GM12878 (cell line): ENCODE measurements at regions not wholly inside any gene's neighbourhood (a gene's known extent, or its start where the extent isn't known, plus 50 kb on each side); places are given as distances from the start of the nearest gene placed in this dataset.

Source experiments
- ATAC-seq: fragments of 200-7000 bp; cut with Tn5 transposase; 3 replicates; pipeline ENCODE4 v1.9.1; 2020; ENCODE audit warnings: mild to moderate bottlenecking, moderate library complexity
- BruUV-seq: library from RNA; stranded (reverse); fragments of 400-500 nt; replicated peaks from 2 replicates; lab custom pipeline; 2021; lab: Mats Ljungman, UMichigan
- CTCF ChIA-PET: fragments of 300-600 bp; sonication (Branson Sonifier 250); formaldehyde crosslinking; extraction: SDS; loops from one replicate; lab custom pipeline; 2021; ENCODE audit warnings: inconsistent platforms; lab: Yijun Ruan, JAX
- POLR2A ChIA-PET: fragments of 350-600 bp; formaldehyde crosslinking; extraction: SDS; loops from one replicate; lab custom pipeline; 2021; ENCODE audit warnings: inconsistent platforms; lab: Charles Lee
- RAD21 ChIA-PET: fragments of 300-600 bp; sonication (Branson Sonifier 250); formaldehyde crosslinking; loops from one replicate; lab custom pipeline; 2023; ENCODE audit warnings: antibody characterized with exemption; ENCODE audit not compliant: unreplicated experiment; lab: Charles Lee
- SMC1A ChIA-PET: fragments of 300-600 bp; sonication (Branson Sonifier 250); formaldehyde crosslinking; loops from one replicate; lab custom pipeline; 2023; ENCODE audit not compliant: unreplicated experiment, uncharacterized antibody; lab: Charles Lee
- DNase-seq: peaks from one replicate; pipeline ENCODE4 v3.0.0-alpha.2; 2011; ENCODE audit warnings: low read depth, low spot score
- FAIRE-seq: peaks from 3 replicates; lab custom pipeline; 2011; peaks lifted over from hg19 to GRCh38; lab: Jason Lieb, UNC
- H2AFZ ChIP-seq: 2 replicates; pipeline ENCODE4 v1.6.0; 2011; ENCODE audit warnings: low read depth, low read length, control low read depth; ENCODE audit not compliant: control insufficient read depth
- H3K27ac ChIP-seq: 2 replicates; pipeline ENCODE4 v1.5.1; 2011; ENCODE audit warnings: control low read depth; ENCODE audit not compliant: control insufficient read depth, insufficient read depth
- H3K27me3 ChIP-seq, 2 experiments: replicated peaks in 1 of 2; 2 replicates each; pipeline versions ENCODE4 v1.6.0 to v1.6.1; 2011; ENCODE audit warnings: low read length in 1 of 2; ENCODE audit not compliant: control insufficient read depth in 2 of 2, insufficient read depth in 2 of 2
- H3K36me3 ChIP-seq, 2 experiments: 2 replicates each; pipeline ENCODE4 v1.5.1; 2011; ENCODE audit warnings: low read length in 1 of 2; ENCODE audit not compliant: control insufficient read depth in 2 of 2, insufficient read depth in 2 of 2
- H3K4me1 ChIP-seq: 2 replicates; pipeline ENCODE4 v1.6.1; 2011; ENCODE audit warnings: mild to moderate bottlenecking, low read length, moderate library complexity, mixed read lengths; ENCODE audit not compliant: control insufficient read depth, insufficient read depth
- H3K4me2 ChIP-seq: 2 replicates; pipeline ENCODE4 v1.6.0; 2011; ENCODE audit warnings: control low read depth; ENCODE audit not compliant: control insufficient read depth, insufficient read depth
- H3K4me3 ChIP-seq: fragments of 200-600 bp; sonication (generic); 2 replicates; pipeline ENCODE4 v1.5.1; 2016
- H3K79me2 ChIP-seq: 2 replicates; pipeline ENCODE4 v1.6.0; 2011; ENCODE audit warnings: low read length; ENCODE audit not compliant: control insufficient read depth, insufficient read depth
- H3K9ac ChIP-seq: 2 replicates; pipeline ENCODE4 v1.8.0; 2011; ENCODE audit warnings: low read length, control low read depth, mixed read lengths; ENCODE audit not compliant: control insufficient read depth, insufficient read depth
- H3K9me3 ChIP-seq: replicated peaks from 3 replicates; pipeline ENCODE4 v1.5.1; 2011; ENCODE audit warnings: mild to moderate bottlenecking, low read length; ENCODE audit not compliant: control insufficient read depth, insufficient read depth
- H4K20me1 ChIP-seq: 2 replicates; pipeline ENCODE4 v1.6.0; 2011; ENCODE audit not compliant: control insufficient read depth, insufficient read depth
- CUX1 ChIP-seq: IDR thresholded peaks from 2 replicates; pipeline ENCODE4 v1.6.1; 2012; ENCODE audit warnings: improper control_type of control experiment, low read depth, low read length; ENCODE audit not compliant: insufficient replicate concordance
- EED ChIP-seq: sonication (generic); IDR thresholded peaks from 2 replicates; pipeline ENCODE4 v1.6.1; 2016; ENCODE audit warnings: antibody characterized with exemption, low read depth
- EGR1 ChIP-seq, 2 experiments: IDR thresholded peaks; 1 replicate in 1 of 2; 2 replicates in 1 of 2; pipeline ENCODE4 v1.6.1; 2011 to 2012; ENCODE audit warnings: low read depth in 2 of 2, low read length in 2 of 2, borderline replicate concordance in 1 of 2, mild to moderate bottlenecking in 1 of 2, moderate library complexity in 1 of 2
- FOS ChIP-seq: IDR thresholded peaks from 3 replicates; pipeline ENCODE4 v1.6.1; 2011; ENCODE audit warnings: borderline replicate concordance; ENCODE audit not compliant: insufficient read length; ENCODE audit errors: extremely low read depth
- IRF4 ChIP-seq: IDR thresholded peaks from 2 replicates; pipeline ENCODE4 v1.6.1; 2011; ENCODE audit warnings: low read depth, low read length
- MEF2A ChIP-seq: IDR thresholded peaks from 2 replicates; pipeline ENCODE4 v1.6.1; 2011; ENCODE audit warnings: low read depth, mild to moderate bottlenecking, low read length, moderate library complexity; ENCODE audit not compliant: insufficient read depth
- MLLT1 ChIP-seq: fragments of 450-650 bp; IDR thresholded peaks from 2 replicates; pipeline ENCODE4 v1.6.1; 2016; ENCODE audit warnings: mild to moderate bottlenecking
- MYB ChIP-seq: fragments of 150-350 bp; IDR thresholded peaks from 2 replicates; pipeline ENCODE4 v1.6.1; 2014; ENCODE audit warnings: mild to moderate bottlenecking, low read depth, low read length, borderline replicate concordance
- NFYB ChIP-seq: IDR thresholded peaks from 2 replicates; pipeline ENCODE4 v1.6.1; 2011; ENCODE audit warnings: low read depth, mild to moderate bottlenecking, low read length, improper control_type of control experiment, moderate library complexity; ENCODE audit not compliant: insufficient read depth
- RELB ChIP-seq: fragments of 450-650 bp; IDR thresholded peaks from 2 replicates; pipeline ENCODE4 v1.6.1; 2017; ENCODE audit warnings: low read depth, mild to moderate bottlenecking, moderate library complexity
- SIX5 ChIP-seq: IDR thresholded peaks from 2 replicates; pipeline ENCODE4 v1.6.1; 2011; ENCODE audit warnings: mild to moderate bottlenecking, low read depth, low read length, moderate library complexity; ENCODE audit not compliant: severe bottlenecking
- WGBS: methylation state at CpG from one replicate; pipeline ENCODE4 v1.1.6; 2016; ENCODE audit warnings: low lambda C conversion rate; ENCODE audit not compliant: insufficient replicate concordance, insufficient coverage; ENCODE audit errors: missing lambda C conversion rate; 5-methylcytosine and 5-hydroxymethylcytosine counted together
- in situ Hi-C: fragments of 300-500 bp; cut with MboI; formaldehyde crosslinking; loops from 9 replicates; pipeline ENCODE4 v1.14.3; 2018; ENCODE audit warnings: mixed read lengths
- intact Hi-C: fragments of 100-400 bp; cut with micrococcal nuclease; formaldehyde crosslinking; loops from one replicate; pipeline ENCODE4 v1.14.2; 2022; ENCODE audit not compliant: unreplicated experiment

- TF ChIP-seq MEF2A: no peak
- TF ChIP-seq SIX5: no peak
Measured at GRCh38 chr6:74093361-74093760, 397.4 kb downstream of the CD109 start (continued).

GRCh38 chr6:74091794-74092157 lies 395.8 kb downstream of the CD109 start:
- intact Hi-C loops (loop anchor here (1.0 to 5.0 kb wide), 3 partner anchors 354 to 1118 kb away; no protein-coding TSS in a partner anchor), in situ Hi-C loops (loop anchor here (5.0 kb wide), 1 partner anchor 1111 kb away; no protein-coding TSS in a partner anchor)
- Histone ChIP-seq H3K4me1 (no peaks in the 10 kb centered on the region), H3K36me3 (no peaks in the 10 kb centered on the region), H2AFZ (no peak overlapping the region), H3K4me2 (no peak overlapping the region), H3K79me2 (no peaks in the 10 kb centered on the region), H3K27ac (no peak overlapping the region), H3K9ac (no peak overlapping the region), H4K20me1 (no peaks in the 10 kb centered on the region), H3K27me3 (no peaks in the 10 kb centered on the region), H3K4me3 (no peak overlapping the region), H3K9me3 (no peaks in the 10 kb centered on the region)
- DNase-seq (no peak), FAIRE-seq (no peak), ATAC-seq (no peak)
- ChIA-PET POLR2A (no interaction called here), SMC1A (interaction anchor here (0.8 to 3.7 kb wide), 8 partner anchors 10 to 1118 kb away, joined by 3 to 49 read pairs (median 5); no protein-coding TSS in a partner anchor), CTCF (interaction anchor here (0.8 to 5.0 kb wide), 29 partner anchors 8 to 1118 kb away, joined by 3 to 95 read pairs (median 4); partner anchors contain the start of gene COL12A1), RAD21 (interaction anchor here (1.4 to 2.6 kb wide), 4 partner anchors 1112 to 1119 kb away, joined by 4 to 10 read pairs (median 6); partner anchors contain the start of gene COL12A1)
- WGBS: 7% methylated on average over 5 of the region's 5 CpGs
- no TSS peak for BruUV-seq
- TF ChIP-seq RELB: no peak
- TF ChIP-seq IRF4: no peak
- TF ChIP-seq MLLT1: no peak
- no peak for TF ChIP-seq MYB
- TF ChIP-seq NFYB: no peak
- no peak for TF ChIP-seq EGR1 (IDR thresholded peaks at IDR 0.05; ENCODE audit: borderline replicate concordance in 1 of 2, low read depth in 2 of 2, low read length in 2 of 2)
- no peak for TF ChIP-seq CUX1
- TF ChIP-seq FOS: no peak
- no peak for TF ChIP-seq EED
